ENCODE measurements at regions not wholly inside any gene's neighbourhood (a gene's known extent, or its start where the extent isn't known, plus 50 kb on each side); places are given as distances from the start of the nearest gene placed in this dataset.

GRCh38 chr18:40841063-40841462 lies 1114.0 kb upstream of the PIK3C3 start:
- TF ChIP-seq PKNOX1 (IDR thresholded peaks at IDR 0.05) = no peak
- TF ChIP-seq BHLHE40 (IDR thresholded peaks at IDR 0.05; ENCODE audit: borderline replicate concordance) = no peak
- no peak for TF ChIP-seq TARDBP (IDR thresholded peaks at IDR 0.05)
- TF ChIP-seq SP1 (IDR thresholded peaks at IDR 0.05) = no peak
- TF ChIP-seq L3MBTL2 (conservative IDR thresholded peaks at IDR 0.05) = no peak
- TF ChIP-seq FOXK2 (IDR thresholded peaks at IDR 0.05) = no peak
- TF ChIP-seq ARNT (IDR thresholded peaks at IDR 0.05) = no peak
- TF ChIP-seq SUZ12 (IDR thresholded peaks at IDR 0.05) = no peak
- no peak for TF ChIP-seq FOXM1 (IDR thresholded peaks at IDR 0.05; ENCODE audit: borderline replicate concordance)
- no peak for TF ChIP-seq LEF1 (IDR thresholded peaks at IDR 0.05; ENCODE audit: borderline replicate concordance)
- no peak for TF ChIP-seq HDGF (IDR thresholded peaks at IDR 0.05; ENCODE audit: borderline replicate concordance)

All from HEK293T (cell line).